GM19467 (cell line): ENCODE measurements at regions not wholly inside any gene's neighbourhood (a gene's known extent, or its start where the extent isn't known, plus 50 kb on each side); places are given as distances from the start of the nearest gene placed in this dataset.

ENCODE experiments used
- ATAC-seq: cut with Tn5 transposase; IDR thresholded peaks from one replicate; pipeline ENCODE4 v1.9.1; 2021; ENCODE audit warnings: mild to moderate bottlenecking, moderate library complexity; ENCODE audit not compliant: unreplicated experiment

GRCh38 chr16:86766700-86767099 lies 188.4 kb downstream of the FOXL1 start:
- ATAC-seq: no peak

- no peak for ATAC-seq
Observed at GRCh38 chr16:86768228-86768791, 190.0 kb downstream of the FOXL1 start.

- ATAC-seq: no peak
Observed at GRCh38 chr16:86768999-86769398, 190.7 kb downstream of the FOXL1 start.

GRCh38 chr16:86771506-86772460 lies 193.4 kb downstream of the FOXL1 start:
- ATAC-seq: no peak

GRCh38 chr16:86772671-86773353 lies 194.5 kb downstream of the FOXL1 start:
- no peak for ATAC-seq

GRCh38 chr16:86773354-86773715 lies 195.0 kb downstream of the FOXL1 start:
- ATAC-seq: no peak

GRCh38 chr16:86774931-86775330 lies 196.6 kb downstream of the FOXL1 start:
- ATAC-seq: no peak

- ATAC-seq: no peak
Observed at GRCh38 chr16:86775511-86775921, 197.2 kb downstream of the FOXL1 start.

- ATAC-seq: no peak
Observed at GRCh38 chr16:86777381-86777946, 199.1 kb downstream of the FOXL1 start.

- ATAC-seq: no peak
Observed at GRCh38 chr16:86778108-86778745, 199.9 kb downstream of the FOXL1 start.

GRCh38 chr16:86778978-86779377 lies 200.6 kb downstream of the FOXL1 start:
- no peak for ATAC-seq

- ATAC-seq: no peak
Observed at GRCh38 chr16:86781046-86781445, 202.7 kb downstream of the FOXL1 start.

GRCh38 chr16:86783636-86784626 lies 205.6 kb downstream of the FOXL1 start:
- no peak for ATAC-seq

GRCh38 chr16:86786338-86786737 lies 208.0 kb downstream of the FOXL1 start:
- ATAC-seq: no peak

- no peak for ATAC-seq
Observed at GRCh38 chr16:86786994-86787393, 208.6 kb downstream of the FOXL1 start.

GRCh38 chr16:86787538-86787937 lies 209.2 kb downstream of the FOXL1 start:
- no peak for ATAC-seq

GRCh38 chr16:86789621-86790051 lies 211.3 kb downstream of the FOXL1 start:
- no peak for ATAC-seq

GRCh38 chr16:86791287-86792035 lies 213.1 kb downstream of the FOXL1 start:
- no peak for ATAC-seq
